ENCODE measurements at regions not wholly inside any gene's neighbourhood (a gene's known extent, or its start where the extent isn't known, plus 50 kb on each side); places are given as distances from the start of the nearest gene placed in this dataset.

- TF ChIP-seq CTCF (IDR thresholded peaks at IDR 0.05 in 8 of 11, conservative IDR thresholded peaks at IDR 0.05 in 3 of 11) (no peak), POLR2A (IDR thresholded peaks at IDR 0.05) (no peak)
These were observed 187.4 kb upstream of the TMEM72 start for GRCh38 chr10:44723619-44724325.

All from spleen (tissue), 7 donors.